ENCODE measurements at regions not wholly inside any gene's neighbourhood (a gene's known extent, or its start where the extent isn't known, plus 50 kb on each side); places are given as distances from the start of the nearest gene placed in this dataset.

- no peaks in the 10 kb centered on the region for H3K36me3 Mint-ChIP-seq
- CTCF ChIA-PET: no interaction called here
Observed at GRCh38 chr2:225340923-225341322, 58.6 kb upstream of the NYAP2 start.

GRCh38 chr2:225337183-225337582 is 62.3 kb upstream of the NYAP2 start:
- Mint-ChIP-seq H3K4me1 (no peaks in the 10 kb centered on the region), H3K36me3 (no peaks in the 10 kb centered on the region), H3K27ac (no peak overlapping the region), H3K27me3 (no peaks in the 10 kb centered on the region), H3K9me3 (no peaks in the 10 kb centered on the region), H3K4me3 (no peak overlapping the region)
- no peak for DNase-seq
- CTCF ChIA-PET: no interaction called here

More at GRCh38 chr2:225340923-225341322, 58.6 kb upstream of the NYAP2 start:
- H3K27me3 Mint-ChIP-seq: peaks cover 2% of the 10 kb centered on the region
- DNase-seq: no peak
- no peak overlapping the region for H3K27ac Mint-ChIP-seq
- no peaks in the 10 kb centered on the region for H3K9me3 Mint-ChIP-seq
- H3K4me3 Mint-ChIP-seq: no peak overlapping the region
- no peaks in the 10 kb centered on the region for H3K4me1 Mint-ChIP-seq

GRCh38 chr2:225334514-225334913 is 65.0 kb upstream of the NYAP2 start:
- no peaks in the 10 kb centered on the region for H3K4me1 Mint-ChIP-seq

GRCh38 chr2:225328192-225328591 is 71.3 kb upstream of the NYAP2 start:
- no peaks in the 10 kb centered on the region for H3K36me3 Mint-ChIP-seq
- H3K4me3 Mint-ChIP-seq: no peak overlapping the region
- H3K27me3 Mint-ChIP-seq: no peaks in the 10 kb centered on the region
- CTCF ChIA-PET: no interaction called here
- DNase-seq: no peak
- no peaks in the 10 kb centered on the region for H3K4me1 Mint-ChIP-seq
- H3K27ac Mint-ChIP-seq: no peak overlapping the region
- no peaks in the 10 kb centered on the region for H3K9me3 Mint-ChIP-seq

More at GRCh38 chr2:225334514-225334913, 65.0 kb upstream of the NYAP2 start:
- no peaks in the 10 kb centered on the region for H3K9me3 Mint-ChIP-seq
- no peak overlapping the region for H3K27ac Mint-ChIP-seq
- no peaks in the 10 kb centered on the region for H3K36me3 Mint-ChIP-seq
- no peak for DNase-seq
- H3K4me3 Mint-ChIP-seq: no peak overlapping the region
- CTCF ChIA-PET: no interaction called here
- H3K27me3 Mint-ChIP-seq: no peaks in the 10 kb centered on the region

GRCh38 chr2:225326969-225327368 is 72.5 kb upstream of the NYAP2 start:
- Mint-ChIP-seq H3K4me1 (no peaks in the 10 kb centered on the region), H3K27ac (no peak overlapping the region), H3K27me3 (no peaks in the 10 kb centered on the region), H3K4me3 (no peak overlapping the region), H3K36me3 (no peaks in the 10 kb centered on the region), H3K9me3 (no peaks in the 10 kb centered on the region)
- DNase-seq: no peak
- CTCF ChIA-PET: no interaction called here

- Mint-ChIP-seq H3K9me3 (no peaks in the 10 kb centered on the region), H3K27me3 (no peaks in the 10 kb centered on the region), H3K27ac (no peak overlapping the region), H3K4me3 (no peak overlapping the region), H3K4me1 (no peaks in the 10 kb centered on the region), H3K36me3 (no peaks in the 10 kb centered on the region)
- CTCF ChIA-PET: no interaction called here
- DNase-seq: no peak
Observed at GRCh38 chr2:225319872-225320271, 79.6 kb upstream of the NYAP2 start.

GRCh38 chr2:225318440-225318839 is 81.1 kb upstream of the NYAP2 start:
- H3K9me3 Mint-ChIP-seq: no peaks in the 10 kb centered on the region
- no peaks in the 10 kb centered on the region for H3K4me1 Mint-ChIP-seq
- no peak overlapping the region for H3K27ac Mint-ChIP-seq
- DNase-seq: no peak
- no peaks in the 10 kb centered on the region for H3K36me3 Mint-ChIP-seq
- no peak overlapping the region for H3K4me3 Mint-ChIP-seq
- CTCF ChIA-PET: no interaction called here
- H3K27me3 Mint-ChIP-seq: no peaks in the 10 kb centered on the region

GRCh38 chr2:225317186-225317585 is 82.3 kb upstream of the NYAP2 start:
- Mint-ChIP-seq H3K27ac (no peak overlapping the region), H3K9me3 (no peaks in the 10 kb centered on the region), H3K27me3 (no peaks in the 10 kb centered on the region), H3K36me3 (no peaks in the 10 kb centered on the region), H3K4me1 (no peaks in the 10 kb centered on the region), H3K4me3 (no peak overlapping the region)
- no peak for DNase-seq
- CTCF ChIA-PET: no interaction called here

- DNase-seq: no peak
- CTCF ChIA-PET: no interaction called here
- no peaks in the 10 kb centered on the region for H3K27me3 Mint-ChIP-seq
- no peak overlapping the region for H3K27ac Mint-ChIP-seq
- H3K4me1 Mint-ChIP-seq: no peaks in the 10 kb centered on the region
- H3K9me3 Mint-ChIP-seq: no peaks in the 10 kb centered on the region
- no peak overlapping the region for H3K4me3 Mint-ChIP-seq
- H3K36me3 Mint-ChIP-seq: no peaks in the 10 kb centered on the region
Observed at GRCh38 chr2:225310745-225311144, 88.8 kb upstream of the NYAP2 start.

GRCh38 chr2:225309516-225309915 is 90.0 kb upstream of the NYAP2 start:
- Mint-ChIP-seq H3K36me3 (no peaks in the 10 kb centered on the region), H3K4me1 (no peaks in the 10 kb centered on the region), H3K27me3 (no peaks in the 10 kb centered on the region), H3K4me3 (no peak overlapping the region), H3K27ac (no peak overlapping the region), H3K9me3 (no peaks in the 10 kb centered on the region)
- CTCF ChIA-PET: no interaction called here
- no peak for DNase-seq

- no peaks in the 10 kb centered on the region for H3K36me3 Mint-ChIP-seq
- DNase-seq: no peak
- peaks cover 10% of the 10 kb centered on the region for H3K9me3 Mint-ChIP-seq
- no peak overlapping the region for H3K4me3 Mint-ChIP-seq
- CTCF ChIA-PET: no interaction called here
- no peaks in the 10 kb centered on the region for H3K4me1 Mint-ChIP-seq
- no peaks in the 10 kb centered on the region for H3K27me3 Mint-ChIP-seq
- H3K27ac Mint-ChIP-seq: no peak overlapping the region
Observed at GRCh38 chr2:225296951-225297350, 102.6 kb upstream of the NYAP2 start.

- no peaks in the 10 kb centered on the region for H3K27me3 Mint-ChIP-seq
- H3K27ac Mint-ChIP-seq: no peak overlapping the region
- no peaks in the 10 kb centered on the region for H3K4me1 Mint-ChIP-seq
- no peak for DNase-seq
- CTCF ChIA-PET: no interaction called here
- H3K36me3 Mint-ChIP-seq: no peaks in the 10 kb centered on the region
- peaks cover 1% of the 10 kb centered on the region for H3K9me3 Mint-ChIP-seq
- H3K4me3 Mint-ChIP-seq: no peak overlapping the region
Observed at GRCh38 chr2:225295102-225295501, 104.4 kb upstream of the NYAP2 start.

- no peak for DNase-seq
- CTCF ChIA-PET: no interaction called here
Observed at GRCh38 chr2:225293638-225294037, 105.9 kb upstream of the NYAP2 start.

GRCh38 chr2:225290757-225291400 is 108.6 kb upstream of the NYAP2 start:
- peaks cover 5% of the 10 kb centered on the region for H3K27me3 Mint-ChIP-seq
- DNase-seq: no peak
- H3K9me3 Mint-ChIP-seq: peaks cover 1% of the 10 kb centered on the region
- H3K4me3 Mint-ChIP-seq: no peak overlapping the region
- H3K36me3 Mint-ChIP-seq: no peaks in the 10 kb centered on the region
- CTCF ChIA-PET: no interaction called here
- no peak overlapping the region for H3K27ac Mint-ChIP-seq
- H3K4me1 Mint-ChIP-seq: no peaks in the 10 kb centered on the region

More at GRCh38 chr2:225293638-225294037, 105.9 kb upstream of the NYAP2 start:
- Mint-ChIP-seq H3K4me3 (no peak overlapping the region), H3K4me1 (no peaks in the 10 kb centered on the region), H3K36me3 (no peaks in the 10 kb centered on the region), H3K9me3 (peaks cover 1% of the 10 kb centered on the region), H3K27me3 (no peaks in the 10 kb centered on the region), H3K27ac (no peak overlapping the region)

- CTCF ChIA-PET: no interaction called here
- Mint-ChIP-seq H3K27me3 (peaks cover 5% of the 10 kb centered on the region), H3K9me3 (peaks cover 1% of the 10 kb centered on the region), H3K4me1 (no peaks in the 10 kb centered on the region), H3K27ac (no peak overlapping the region), H3K4me3 (no peak overlapping the region), H3K36me3 (no peaks in the 10 kb centered on the region)
- DNase-seq: no peak
Observed at GRCh38 chr2:225289659-225290058, 109.9 kb upstream of the NYAP2 start.

- CTCF ChIA-PET: no interaction called here
Observed at GRCh38 chr2:225288986-225289385, 110.5 kb upstream of the NYAP2 start.

More at GRCh38 chr2:225288986-225289385, 110.5 kb upstream of the NYAP2 start:
- Mint-ChIP-seq H3K4me1 (no peaks in the 10 kb centered on the region), H3K9me3 (peaks cover 1% of the 10 kb centered on the region), H3K27ac (no peak overlapping the region), H3K36me3 (no peaks in the 10 kb centered on the region), H3K27me3 (peaks cover 5% of the 10 kb centered on the region), H3K4me3 (no peak overlapping the region)
- no peak for DNase-seq

All from activated naive CD4-positive, alpha-beta T cell treated with anti-CD3 and anti-CD28 coated beads, Interleukin-2, amount 10 ng/mL, durations not matched to agents 7 days and 5 days (primary cell).